GM19395 (cell line): ENCODE measurements at regions not wholly inside any gene's neighbourhood (a gene's known extent, or its start where the extent isn't known, plus 50 kb on each side); places are given as distances from the start of the nearest gene placed in this dataset.
"Not testable (repeated sequence)": the region's sequence is repeated elsewhere in the genome, so short reads cannot be mapped to it uniquely, and the experiment has no call there.

ENCODE experiments used
- ATAC-seq: cut with Tn5 transposase; IDR thresholded peaks from one replicate; pipeline ENCODE4 v1.9.1; 2021; ENCODE audit warnings: mild to moderate bottlenecking, moderate library complexity; ENCODE audit not compliant: unreplicated experiment

GRCh38 chr4:156118507-156119220 is 165.0 kb upstream of the CTSO start:
- no peak for ATAC-seq

GRCh38 chr4:156117743-156118142 is 164.1 kb upstream of the CTSO start:
- no peak for ATAC-seq

GRCh38 chr4:156116991-156117390 is 163.3 kb upstream of the CTSO start:
- ATAC-seq = no peak

GRCh38 chr4:156113138-156113765 is 159.6 kb upstream of the CTSO start:
- ATAC-seq = no peak

- no peak for ATAC-seq
Observed at GRCh38 chr4:156111686-156112085, 158.0 kb upstream of the CTSO start.

- peak; percentile 57 for ATAC-seq
Observed at GRCh38 chr4:156109943-156110900, 156.6 kb upstream of the CTSO start.

- ATAC-seq = not testable (repeated sequence)
Observed at GRCh38 chr4:156109087-156109486, 155.4 kb upstream of the CTSO start.

GRCh38 chr4:156103311-156103710 is 149.6 kb upstream of the CTSO start:
- ATAC-seq = no peak

- no peak for ATAC-seq
Observed at GRCh38 chr4:156102411-156102810, 148.7 kb upstream of the CTSO start.

GRCh38 chr4:156101571-156101970 is 147.9 kb upstream of the CTSO start:
- ATAC-seq = no peak

- ATAC-seq = no peak
Observed at GRCh38 chr4:156100651-156101050, 147.0 kb upstream of the CTSO start.

GRCh38 chr4:156098805-156099204 is 145.1 kb upstream of the CTSO start:
- ATAC-seq = no peak

- no peak for ATAC-seq
Observed at GRCh38 chr4:156085100-156085499, 131.4 kb upstream of the CTSO start.

GRCh38 chr4:156084373-156084772 is 130.7 kb upstream of the CTSO start:
- no peak for ATAC-seq

- no peak for ATAC-seq
Observed at GRCh38 chr4:156073976-156074375, 120.3 kb upstream of the CTSO start.

- ATAC-seq = no peak
Observed at GRCh38 chr4:156060661-156061060, 107.0 kb upstream of the CTSO start.

- ATAC-seq = no peak
Observed at GRCh38 chr4:156053174-156053573, 99.5 kb upstream of the CTSO start.

GRCh38 chr4:156052116-156052515 is 98.5 kb upstream of the CTSO start:
- ATAC-seq = no peak

GRCh38 chr4:156038772-156039171 is 85.1 kb upstream of the CTSO start:
- ATAC-seq = no peak

GRCh38 chr4:156036496-156036895 is 82.8 kb upstream of the CTSO start:
- ATAC-seq = no peak

GRCh38 chr4:156029691-156030090 is 76.0 kb upstream of the CTSO start:
- ATAC-seq = no peak

- ATAC-seq = no peak
Observed at GRCh38 chr4:156021298-156021697, 67.6 kb upstream of the CTSO start.
